KG1 (cell line): ENCODE measurements at regions not wholly inside any gene's neighbourhood (a gene's known extent, or its start where the extent isn't known, plus 50 kb on each side); places are given as distances from the start of the nearest gene placed in this dataset.
"Not testable (repeated sequence)": the region's sequence is repeated elsewhere in the genome, so short reads cannot be mapped to it uniquely, and the experiment has no call there.

Experiments used
- DNase-seq: peaks from one replicate; lab custom pipeline; 2025; lab: John Stamatoyannopoulos, UW

- no peak for DNase-seq
These were observed 51.5 kb upstream of the MAP3K1 start for GRCh38 chr5:56763711-56764466.

GRCh38 chr5:56763182-56763581, 52.2 kb upstream of the MAP3K1 start:
- DNase-seq, result no peak

GRCh38 chr5:56761151-56761885, 54.0 kb upstream of the MAP3K1 start:
- DNase-seq, result no peak

- DNase-seq, result no peak
These were observed 54.6 kb upstream of the MAP3K1 start for GRCh38 chr5:56760723-56761122.

- no peak for DNase-seq
These were observed 55.7 kb upstream of the MAP3K1 start for GRCh38 chr5:56759521-56760216.

GRCh38 chr5:56757077-56757476, 58.3 kb upstream of the MAP3K1 start:
- no peak for DNase-seq

GRCh38 chr5:56755036-56755555, 60.3 kb upstream of the MAP3K1 start:
- DNase-seq, result no peak

- not testable (repeated sequence) for DNase-seq
These were observed 61.8 kb upstream of the MAP3K1 start for GRCh38 chr5:56753588-56753987.

GRCh38 chr5:56751572-56752313, 63.6 kb upstream of the MAP3K1 start:
- no peak for DNase-seq

GRCh38 chr5:56749842-56750241, 65.5 kb upstream of the MAP3K1 start:
- no peak for DNase-seq

- DNase-seq, result no peak
These were observed 68.6 kb upstream of the MAP3K1 start for GRCh38 chr5:56746553-56747339.

GRCh38 chr5:56745864-56746263, 69.5 kb upstream of the MAP3K1 start:
- DNase-seq, result no peak

GRCh38 chr5:56740868-56741267, 74.5 kb upstream of the MAP3K1 start:
- DNase-seq, result no peak

- no peak for DNase-seq
These were observed 75.4 kb upstream of the MAP3K1 start for GRCh38 chr5:56739990-56740389.

GRCh38 chr5:56737951-56738606, 77.3 kb upstream of the MAP3K1 start:
- DNase-seq, result no peak

- DNase-seq, result peak; percentile 40
These were observed 78.2 kb upstream of the MAP3K1 start for GRCh38 chr5:56737002-56737621.

GRCh38 chr5:56735849-56736641, 79.3 kb upstream of the MAP3K1 start:
- peak; percentile 49 for DNase-seq

- DNase-seq, result no peak
These were observed 81.2 kb upstream of the MAP3K1 start for GRCh38 chr5:56734091-56734694.

- DNase-seq, result no peak
These were observed 81.8 kb upstream of the MAP3K1 start for GRCh38 chr5:56733580-56733979.
